NCI-H226 (cell line): ENCODE measurements at regions not wholly inside any gene's neighbourhood (a gene's known extent, or its start where the extent isn't known, plus 50 kb on each side); places are given as distances from the start of the nearest gene placed in this dataset.
A peak's percentile ranks its signal among the peaks of the same experiment; 100 is the strongest.

Experiments
- DNase-seq: peaks from one replicate; pipeline ENCODE4 v3.0.0-alpha.2; 2015

DNA sequence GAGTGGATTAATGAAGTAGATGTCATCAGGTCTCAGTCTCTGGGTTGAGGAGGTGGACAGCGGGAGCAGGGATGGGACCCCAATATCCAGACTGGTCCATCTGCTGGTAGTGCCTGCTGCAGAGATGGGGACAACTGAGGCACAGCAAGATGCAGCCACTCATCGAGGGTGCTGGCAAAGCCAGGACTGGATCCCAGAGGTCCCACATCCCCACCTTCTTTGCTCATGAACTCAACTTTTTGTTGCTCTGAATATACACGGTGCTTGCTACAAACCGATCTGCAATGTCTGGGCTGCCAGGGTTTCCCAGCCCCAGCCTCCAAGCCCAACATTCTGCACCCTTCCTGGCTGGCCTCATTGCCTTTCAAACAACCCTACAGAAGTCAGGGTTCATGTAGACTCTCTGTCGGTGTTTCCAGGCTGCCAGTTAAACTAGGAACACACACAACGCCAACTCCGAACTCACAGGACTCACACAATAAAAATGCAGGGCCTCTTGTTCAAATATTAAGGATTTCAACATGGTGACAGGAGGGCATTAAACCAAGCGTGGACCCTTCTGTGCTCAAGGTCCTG lies 168.2 kb downstream of the MN1 start:
- no peak for DNase-seq

DNA sequence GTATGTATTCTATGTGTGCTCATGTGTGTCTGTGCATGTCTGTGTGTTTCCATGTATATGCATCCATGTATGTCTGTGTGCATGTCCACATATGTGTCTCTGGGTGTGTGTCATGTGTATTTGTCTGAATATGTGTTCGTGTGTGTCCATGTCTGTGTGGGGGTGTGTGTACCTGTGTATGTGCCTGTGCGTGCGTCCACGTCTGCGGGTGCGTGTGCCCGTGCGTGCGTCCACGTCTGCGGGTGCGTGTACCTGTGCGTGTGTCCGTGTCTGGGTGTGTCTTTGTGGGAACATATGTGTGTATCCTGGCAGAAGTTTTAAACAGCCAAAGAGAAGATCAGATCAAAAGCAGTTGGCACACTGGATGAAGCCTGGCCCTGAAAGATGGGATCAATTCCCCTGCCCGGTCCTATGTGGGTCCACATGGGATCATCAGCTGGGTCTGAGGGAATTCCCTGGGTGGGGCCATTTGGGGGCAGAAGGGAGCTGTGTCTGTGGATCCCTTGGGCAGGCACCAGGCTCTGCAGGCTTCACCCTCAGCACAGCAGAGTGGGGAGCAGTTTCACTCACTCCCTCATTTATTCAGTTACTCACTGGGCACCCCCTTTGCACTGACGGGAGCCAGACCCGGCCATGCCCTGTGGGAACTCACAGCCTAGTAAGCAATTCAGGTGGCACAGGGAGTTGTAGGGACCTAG lies 167.4 kb downstream of the MN1 start:
- no peak for DNase-seq

DNA sequence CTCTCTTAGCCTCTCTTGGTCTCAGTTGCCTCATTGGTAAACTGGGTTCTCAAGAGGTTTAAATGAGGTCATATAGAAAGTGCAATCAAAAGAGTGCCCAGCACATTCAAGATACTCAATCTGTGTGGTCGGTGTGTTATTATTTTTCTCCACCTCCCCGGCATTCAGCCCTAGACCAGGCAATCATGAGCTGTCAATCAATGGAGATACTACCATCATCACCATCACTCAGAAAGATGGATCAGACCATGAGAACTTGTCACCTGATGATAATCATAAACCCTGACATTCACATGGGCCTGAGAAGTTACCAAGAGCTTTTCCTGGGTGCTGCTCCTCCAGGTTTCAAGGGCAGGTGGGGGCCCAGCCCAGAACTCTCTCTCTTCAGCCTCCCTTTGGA lies 166.1 kb downstream of the MN1 start:
- DNase-seq: no peak

DNA sequence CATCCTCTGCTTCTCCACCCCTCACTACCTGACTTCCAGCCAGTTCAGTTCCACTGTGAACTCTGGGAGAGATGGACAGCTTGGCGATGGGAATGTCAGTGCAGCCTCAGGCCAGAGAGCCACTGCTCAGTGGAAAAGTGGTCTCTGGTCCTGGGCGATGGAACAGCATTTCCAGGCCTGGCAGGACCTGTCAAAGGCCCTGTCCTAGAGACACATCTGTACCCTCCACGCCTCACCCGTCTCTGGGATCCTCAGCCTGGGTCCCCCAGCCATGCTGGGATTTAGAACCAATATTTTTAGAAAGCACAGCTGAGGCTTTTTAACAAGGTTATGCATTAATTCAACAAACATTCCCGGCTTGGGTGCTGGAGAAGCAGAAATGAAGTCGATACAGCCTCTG lies 165.7 kb downstream of the MN1 start:
- DNase-seq: no peak

DNA sequence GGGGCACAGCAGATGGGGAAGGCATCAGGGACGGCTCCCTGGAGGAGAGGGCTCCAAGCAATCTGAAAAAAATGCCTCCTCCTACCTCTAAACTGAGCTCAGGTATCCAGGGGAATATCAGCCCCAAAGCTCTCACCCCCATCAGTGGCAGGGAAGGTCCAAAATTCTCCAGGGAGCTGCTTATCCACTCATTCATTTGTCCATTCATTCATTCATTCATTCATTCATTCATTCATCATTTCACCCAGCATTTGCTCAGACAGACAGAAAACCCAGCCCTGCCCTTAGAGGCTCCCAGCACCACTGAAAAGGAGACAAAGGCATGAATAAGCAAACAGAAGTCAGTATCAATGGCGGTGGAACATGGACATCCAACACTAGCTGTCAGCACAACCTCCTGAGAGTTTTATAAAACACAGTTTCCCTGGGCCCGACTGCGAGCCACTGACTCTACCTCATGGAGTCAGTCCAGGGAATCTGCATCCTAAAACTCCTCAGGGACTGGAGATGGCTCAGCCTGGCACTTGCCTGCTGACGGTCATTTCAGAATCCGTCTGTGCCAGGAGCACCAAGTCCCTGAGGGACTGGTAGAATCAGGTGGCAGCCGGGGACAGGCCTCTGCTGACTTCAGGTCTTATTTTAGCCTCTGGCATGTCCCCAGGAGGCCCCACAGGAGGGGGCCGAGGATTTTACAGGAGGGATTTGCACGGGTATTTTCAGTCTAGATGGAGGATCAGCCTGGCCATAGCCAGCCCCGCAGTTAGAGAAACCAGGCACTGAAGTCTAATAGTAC lies 164.6 kb downstream of the MN1 start:
- DNase-seq: no peak

DNA sequence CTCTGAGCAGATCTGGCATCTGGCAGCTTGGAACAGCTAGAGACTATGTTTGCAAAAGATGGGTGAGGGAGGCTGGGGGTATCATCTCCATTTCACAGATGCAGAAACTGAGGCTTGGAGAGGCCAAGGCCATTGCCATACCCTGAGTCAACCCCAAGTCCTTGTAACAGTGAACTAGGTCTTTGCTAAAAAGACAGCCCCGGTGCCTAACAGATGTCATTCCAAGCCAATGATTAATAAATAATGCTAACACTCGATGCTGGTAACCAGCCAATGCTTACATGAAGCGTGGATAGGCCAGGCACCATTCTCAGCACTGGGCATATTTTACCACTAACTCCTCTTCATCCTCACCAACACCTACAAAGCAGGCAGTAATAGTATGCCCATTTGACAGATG lies 164.0 kb downstream of the MN1 start:
- peak; percentile 9 for DNase-seq

DNA sequence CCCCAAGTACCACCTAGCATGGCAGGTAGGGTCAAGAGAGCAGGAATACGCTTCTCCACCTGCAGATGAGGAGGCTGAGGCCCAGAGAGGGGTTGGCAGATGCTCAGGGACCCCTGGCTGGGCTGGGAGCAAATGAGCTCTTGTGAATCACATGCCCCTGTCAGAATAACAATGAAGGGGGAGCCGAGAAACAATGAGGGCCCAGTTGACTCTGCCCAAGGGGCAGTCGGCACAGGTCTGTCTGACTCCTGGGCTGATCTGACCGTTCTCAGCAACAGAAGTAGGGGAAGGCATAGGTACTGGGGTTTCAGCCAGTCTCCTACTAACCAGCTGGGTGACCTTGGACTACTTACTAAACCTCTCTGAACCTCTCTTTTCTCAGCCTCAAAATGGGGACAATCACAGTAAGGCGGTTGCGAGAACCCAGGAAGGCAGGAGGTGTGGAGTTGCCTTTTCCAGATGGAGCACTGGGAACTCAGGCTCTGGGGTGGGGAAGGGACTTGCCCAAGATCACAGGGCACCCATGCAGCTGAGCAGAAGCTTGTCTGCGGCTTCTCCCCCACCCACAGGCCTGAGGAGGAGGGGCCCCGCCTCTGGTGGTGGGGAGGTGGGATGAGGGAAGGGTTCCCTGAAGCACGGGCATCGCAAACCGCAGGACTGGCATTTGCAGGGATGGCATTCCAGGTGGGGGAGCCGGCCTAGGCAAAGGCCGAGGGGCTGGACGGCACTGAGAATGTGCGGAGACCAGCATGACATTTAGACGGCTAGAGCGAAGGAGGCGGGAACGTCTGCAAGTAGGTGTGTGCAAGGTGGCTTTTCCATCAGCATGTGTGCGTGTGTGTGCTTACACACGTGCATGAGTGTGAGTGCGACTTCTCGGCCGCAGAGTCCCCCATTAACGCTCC lies 163.0 kb downstream of the MN1 start:
- no peak for DNase-seq

DNA sequence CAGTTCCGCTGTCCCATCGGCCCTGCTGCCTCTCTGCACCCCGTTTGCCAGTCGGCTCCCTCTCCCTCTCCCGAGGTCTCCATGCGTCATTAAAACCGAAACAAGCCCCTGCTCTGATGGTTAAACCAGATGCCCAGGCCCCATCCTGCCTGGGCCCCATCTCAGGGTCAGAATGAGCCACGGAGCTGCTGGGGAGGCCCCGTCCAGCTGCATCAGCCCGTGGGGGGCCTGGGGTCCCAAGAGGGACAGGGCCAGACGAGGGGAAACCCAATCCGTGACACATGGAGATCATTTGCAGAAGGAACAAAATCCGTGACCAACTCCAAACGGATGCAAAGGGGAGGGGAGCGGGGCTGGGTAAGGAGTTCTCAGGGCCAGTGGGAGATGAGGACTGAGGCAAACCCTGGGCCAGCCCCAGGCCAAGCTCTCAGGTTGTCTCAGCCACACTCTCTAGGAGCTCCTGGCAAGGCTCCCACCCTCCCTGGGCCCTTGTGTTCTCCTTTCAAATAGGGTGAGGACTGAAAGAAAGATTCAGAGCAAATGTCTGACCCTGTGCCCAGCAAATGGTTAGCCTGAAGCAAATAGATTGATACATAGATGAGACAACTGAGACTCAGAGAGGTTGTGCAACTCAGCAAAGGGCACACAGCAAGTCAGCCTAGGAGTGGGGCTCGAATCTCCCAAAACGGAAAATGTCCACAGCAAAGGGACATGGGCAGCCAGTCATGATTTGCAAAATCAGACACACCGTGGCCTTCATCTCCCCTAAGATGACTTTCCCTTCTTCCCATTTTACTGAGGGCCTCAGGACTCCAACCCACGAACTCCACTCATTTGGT lies 162.1 kb downstream of the MN1 start:
- DNase-seq: no peak

DNA sequence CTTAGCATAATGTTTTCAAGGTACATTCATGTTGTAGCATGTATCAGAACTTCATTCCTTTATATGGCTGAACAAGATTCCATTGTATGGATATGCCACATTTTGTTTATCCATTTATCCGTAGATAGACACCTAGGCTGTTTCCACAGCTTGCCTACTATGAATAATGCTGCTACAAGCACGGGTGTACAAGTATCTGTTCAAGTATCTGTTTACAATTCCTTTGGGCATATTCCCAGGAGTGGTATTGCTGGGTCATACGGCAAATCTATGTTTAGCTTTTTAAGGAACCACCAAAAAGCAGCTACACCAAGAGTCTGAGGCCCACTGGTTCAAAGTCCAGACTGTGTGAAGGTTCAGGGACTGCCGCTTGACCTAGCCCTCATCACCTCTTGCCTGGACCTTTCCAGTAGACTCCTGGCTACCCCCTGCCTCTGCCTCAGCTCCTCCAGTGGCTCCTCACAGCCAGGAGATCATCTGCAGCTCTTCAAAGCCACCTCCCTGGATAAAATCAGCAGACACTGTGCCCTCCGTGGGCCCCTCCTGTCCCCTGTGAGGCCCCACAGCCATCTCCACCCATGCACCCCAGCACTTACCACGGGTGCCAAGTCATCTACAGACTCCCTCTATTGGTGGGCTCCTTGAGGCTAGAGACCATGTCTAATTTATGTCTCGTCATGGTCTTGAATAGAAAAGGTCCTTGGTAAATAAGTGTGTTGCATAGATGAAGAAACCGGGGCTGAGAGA lies 160.3 kb downstream of the MN1 start:
- DNase-seq: no peak

DNA sequence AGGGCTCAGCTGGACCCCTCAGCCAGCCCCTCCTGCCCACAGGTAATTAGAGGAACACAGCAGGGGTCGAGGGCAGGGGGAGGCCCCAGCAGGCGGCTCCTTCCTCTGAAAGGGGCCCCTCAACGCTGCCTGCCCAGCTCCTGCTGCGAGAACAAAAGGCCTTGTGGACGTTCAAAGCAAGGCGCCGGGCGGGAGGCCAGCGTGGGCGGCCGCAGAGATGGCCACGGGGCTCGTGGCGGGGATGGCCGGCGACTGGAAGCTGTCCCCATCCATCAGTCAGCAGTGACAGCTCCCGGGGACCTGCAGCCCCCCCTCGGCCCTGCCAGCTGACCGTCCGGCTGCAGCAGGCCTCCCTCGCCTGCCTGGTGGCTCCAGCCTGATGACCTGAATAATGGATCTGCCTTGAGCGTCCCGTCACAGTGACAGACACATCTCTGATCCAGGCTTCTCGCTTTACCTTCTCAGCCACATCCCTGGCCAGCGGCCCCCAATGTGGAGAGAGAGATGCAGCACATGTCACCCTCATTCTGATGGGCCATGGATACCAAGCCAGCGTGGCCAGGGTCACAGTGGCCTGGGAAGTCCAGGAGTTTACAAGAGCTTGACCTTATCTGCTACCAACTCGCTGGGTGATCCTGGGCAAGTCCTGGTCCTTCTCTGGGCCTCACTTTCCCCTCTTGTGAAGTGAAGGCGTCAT lies 159.3 kb downstream of the MN1 start:
- DNase-seq: no peak

DNA sequence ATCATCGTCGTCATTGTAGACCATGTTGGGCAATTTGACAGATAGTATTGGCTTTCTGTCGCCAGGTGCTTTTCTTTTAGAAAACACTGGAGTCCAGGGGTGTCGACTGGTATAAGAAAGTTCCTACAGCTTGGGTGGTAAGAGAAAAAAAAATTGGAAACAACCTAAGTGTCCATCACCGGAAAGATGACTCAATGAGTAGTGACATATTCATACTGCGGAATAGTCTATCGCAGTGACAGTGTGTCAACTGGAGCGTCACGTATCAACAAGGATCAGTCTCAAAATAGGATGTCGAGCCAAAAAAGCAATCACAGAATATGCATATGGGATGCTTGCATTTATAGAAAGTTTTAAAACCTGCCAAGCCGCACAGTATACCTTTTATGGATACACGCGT lies 157.6 kb downstream of the MN1 start:
- DNase-seq: no peak

DNA sequence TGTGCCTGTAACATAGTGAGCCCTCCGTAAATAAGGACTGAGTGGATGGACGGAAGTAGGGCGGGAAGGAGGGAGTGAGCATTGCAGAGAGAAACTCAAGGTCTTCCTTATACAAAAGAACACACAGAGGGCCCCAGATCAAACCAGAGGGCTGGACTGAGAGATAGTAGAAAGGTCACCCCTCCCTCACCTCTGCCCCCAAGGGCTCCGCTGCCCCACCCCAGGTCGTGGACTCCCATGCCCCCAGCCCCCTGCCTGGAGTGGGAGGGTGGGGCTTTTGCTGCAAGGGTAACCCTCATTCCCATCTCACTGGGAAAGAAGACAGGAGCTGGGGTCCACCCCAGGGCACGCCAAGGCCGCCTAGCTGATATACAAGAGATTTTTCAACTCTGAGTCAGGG lies 157.0 kb downstream of the MN1 start:
- no peak for DNase-seq

DNA sequence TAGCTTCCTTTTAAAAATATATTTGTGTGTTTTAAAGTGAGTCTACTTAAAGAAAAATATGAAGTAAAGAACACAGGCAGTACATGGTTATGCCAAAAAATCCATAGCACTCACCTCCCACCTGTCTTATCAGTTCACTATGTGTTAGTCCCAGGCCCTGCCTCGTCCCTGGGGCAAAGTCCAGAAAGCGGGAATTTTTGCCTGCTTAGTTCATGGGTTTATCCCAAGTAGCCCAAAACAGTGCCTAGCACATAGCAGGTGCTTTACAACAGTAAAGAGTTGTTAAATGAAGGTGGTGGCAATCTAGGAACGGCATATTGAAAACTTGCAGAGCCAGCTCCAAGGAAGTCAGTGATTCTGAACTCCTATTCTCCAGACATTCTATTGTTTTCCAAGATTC lies 154.0 kb downstream of the MN1 start:
- DNase-seq: peak; percentile 26

DNA sequence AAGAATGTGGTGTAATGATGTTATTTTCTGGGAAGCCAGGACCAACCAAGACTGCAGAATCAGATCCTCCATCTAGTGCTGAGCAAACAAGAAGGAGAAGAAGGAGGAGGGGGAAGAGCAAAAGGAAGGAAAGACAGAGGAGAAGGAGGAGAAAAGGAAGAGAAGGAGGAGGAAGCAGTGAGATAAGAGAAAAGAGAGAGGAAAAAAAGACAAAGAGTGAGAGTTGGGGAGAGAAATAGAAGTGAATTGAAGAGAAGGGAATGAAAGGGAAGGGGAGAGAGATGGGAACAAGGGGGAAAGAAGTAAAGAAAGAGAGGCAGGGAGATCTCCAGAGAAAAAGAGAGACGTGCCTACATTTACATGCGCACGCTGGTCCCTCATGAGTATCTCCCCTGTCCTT lies 153.5 kb downstream of the MN1 start:
- no peak for DNase-seq

DNA sequence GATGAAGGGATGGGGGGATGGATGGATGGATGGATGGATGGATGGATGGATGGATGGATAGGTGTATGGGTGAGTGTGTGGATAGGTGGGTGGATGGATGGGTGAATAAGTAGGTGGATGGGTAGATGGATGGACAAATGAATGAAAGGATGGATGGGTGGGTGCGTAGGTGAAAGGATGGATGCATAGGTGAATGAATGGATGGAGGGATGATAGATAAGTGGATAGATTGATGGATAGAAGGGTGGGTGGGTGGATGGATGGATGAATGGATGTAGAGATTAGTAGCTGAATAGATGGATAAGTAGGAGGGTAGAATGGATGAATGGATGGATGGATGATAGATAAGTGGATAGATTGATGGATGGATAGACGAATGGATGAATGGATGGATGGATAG lies 152.7 kb downstream of the MN1 start:
- DNase-seq: no peak

DNA sequence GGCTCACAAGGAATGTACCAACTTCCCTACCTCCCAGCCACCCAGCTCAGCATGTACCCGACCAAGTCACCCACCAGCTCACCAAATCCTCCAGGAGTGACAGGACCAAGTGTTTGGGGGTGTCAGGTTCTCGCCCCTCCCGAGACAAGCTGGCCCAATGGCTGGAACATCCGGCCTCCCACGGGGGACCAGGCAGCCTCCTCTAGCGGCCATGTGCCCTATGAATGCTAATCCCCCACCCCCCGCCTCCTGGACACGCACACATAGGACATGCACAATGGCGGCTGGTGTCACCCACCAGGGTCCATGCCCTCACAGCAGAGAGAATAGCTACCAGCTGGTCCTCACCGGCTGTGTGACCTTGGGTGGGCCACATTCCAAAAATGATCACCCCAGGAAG lies 151.0 kb downstream of the MN1 start:
- DNase-seq: no peak

DNA sequence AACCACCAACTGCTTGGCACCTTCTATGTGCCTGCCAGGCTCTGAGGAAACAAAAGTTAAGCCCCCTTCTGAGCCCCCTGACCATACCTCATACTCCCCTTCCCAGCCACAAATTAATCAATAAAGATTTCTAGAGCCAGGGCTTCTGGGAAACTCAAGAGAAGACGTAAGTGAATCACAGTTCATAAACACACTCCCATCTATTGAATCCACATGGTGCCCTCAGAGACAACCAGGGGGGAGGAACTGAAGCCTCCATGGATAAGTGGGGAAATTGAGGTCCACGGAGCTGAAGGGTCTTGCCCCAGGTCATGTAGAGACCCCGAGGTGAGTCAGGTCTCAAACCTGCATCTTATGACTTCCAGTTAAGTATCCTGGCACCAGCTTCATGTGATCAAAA lies 150.6 kb downstream of the MN1 start:
- DNase-seq: no peak

DNA sequence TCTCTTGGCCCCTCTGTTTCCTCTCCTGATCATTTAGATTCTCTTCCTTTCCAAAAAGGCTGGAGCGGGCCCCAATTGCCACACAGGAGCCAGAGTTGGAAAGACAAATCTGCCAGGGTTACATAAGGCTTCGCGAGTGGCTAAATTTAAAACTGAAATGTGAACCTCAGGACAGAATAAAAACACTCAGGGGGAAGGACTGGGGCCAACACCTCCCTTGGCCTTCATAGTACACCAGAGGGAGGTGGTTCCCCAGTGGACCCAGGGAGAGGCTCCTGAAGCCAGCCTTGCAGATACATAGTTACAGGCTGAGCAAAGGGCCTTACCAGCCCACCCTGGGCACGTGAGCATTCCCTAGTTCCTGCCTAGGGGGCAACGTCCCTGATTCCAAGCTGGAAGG lies 150.1 kb downstream of the MN1 start:
- DNase-seq: no peak

DNA sequence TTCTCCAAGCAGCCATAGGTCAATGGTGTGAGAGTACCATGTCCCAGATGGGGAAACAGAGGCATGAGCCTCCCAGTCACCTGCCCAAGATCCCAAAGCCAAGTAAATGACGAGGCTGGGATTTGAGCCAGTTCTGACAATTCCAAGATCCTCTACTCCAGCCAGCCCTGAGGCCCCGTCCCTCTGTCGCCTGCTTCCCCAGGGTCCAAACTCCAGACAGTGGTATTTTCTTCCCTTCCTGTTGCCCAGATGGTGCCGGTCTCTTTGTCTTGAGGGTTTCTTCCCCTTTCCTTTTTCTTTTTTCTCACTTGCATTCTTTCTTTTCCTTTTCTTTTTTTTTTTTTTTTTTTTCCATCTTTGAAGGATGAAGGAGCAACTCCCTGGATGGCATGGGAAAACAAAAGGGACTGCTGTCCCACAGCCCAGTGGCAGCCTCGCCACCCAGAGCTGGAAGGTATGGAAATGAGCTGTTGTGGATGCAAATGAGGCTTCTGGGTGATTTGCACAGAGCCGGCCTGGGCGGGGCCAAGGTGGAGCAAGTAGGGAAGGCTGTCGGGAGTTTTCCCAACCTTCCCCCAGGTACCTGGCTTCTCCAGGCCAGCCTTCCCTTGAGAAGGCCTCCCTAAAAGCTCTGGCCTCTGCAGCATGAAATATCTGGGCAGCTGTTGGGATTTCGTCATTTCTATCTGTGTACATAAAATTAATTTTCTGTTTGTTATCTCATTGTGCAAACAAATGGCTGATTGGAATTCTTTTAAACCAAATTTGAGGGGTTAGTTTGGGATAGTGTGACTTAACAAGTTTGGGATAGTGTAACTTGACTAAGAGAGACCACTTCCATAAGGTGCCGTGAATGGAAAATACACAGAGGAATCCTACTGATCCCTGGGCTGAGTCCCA lies 146.8 kb downstream of the MN1 start:
- no peak for DNase-seq
